HEK293 (cell line): ENCODE measurements at regions not wholly inside any gene's neighbourhood (a gene's known extent, or its start where the extent isn't known, plus 50 kb on each side); places are given as distances from the start of the nearest gene placed in this dataset.

Experiments used
- CTCF ChIA-PET: fragments of 350-600 bp; formaldehyde crosslinking; extraction: SDS; loops from one replicate; lab custom pipeline; 2021; ENCODE audit warnings: antibody characterized with exemption; lab: Yijun Ruan, JAX
- POLR2A ChIA-PET: fragments of 300-600 bp; formaldehyde crosslinking; extraction: SDS; loops from one replicate; lab custom pipeline; 2020; ENCODE audit warnings: antibody characterized with exemption, inconsistent platforms; lab: Yijun Ruan, JAX
- H3K27ac ChIP-seq: fragments of 200-500 bp; sonication (Bioruptor generic); 2 replicates; pipeline ENCODE4 v1.5.1; 2014; ENCODE audit warnings: low read depth, low read length, control low read depth, inconsistent platforms; ENCODE audit errors: extremely low read depth
- H3K36me3 ChIP-seq, 2 experiments: fragments of 200-500 bp in 1 of 2; sonication (Bioruptor generic) in 1 of 2; 1 replicate in 1 of 2; 2 replicates in 1 of 2; pipeline ENCODE4 v1.5.1; 2014 to 2017; ENCODE audit warnings: inconsistent platforms in 2 of 2, low read length in 2 of 2; ENCODE audit not compliant: control insufficient read depth in 2 of 2, insufficient read depth in 1 of 2
- H3K4me1 ChIP-seq: fragments of 200-500 bp; sonication (Bioruptor generic); 2 replicates; pipeline ENCODE4 v1.5.1; 2014; ENCODE audit warnings: mild to moderate bottlenecking, low read length, inconsistent platforms; ENCODE audit not compliant: control insufficient read depth, insufficient read depth
- H3K4me3 ChIP-seq: 2 replicates; pipeline ENCODE4 v1.5.1; 2011; ENCODE audit warnings: low read depth, mild to moderate bottlenecking, control low read depth, low read length, moderate library complexity
- H3K9me3 ChIP-seq: fragments of 200-500 bp; sonication (Bioruptor generic); 2 replicates; pipeline ENCODE4 v1.5.1; 2014; ENCODE audit warnings: low read depth, low read length, inconsistent platforms; ENCODE audit not compliant: control insufficient read depth, insufficient read depth
- EGR2 ChIP-seq: fragments of 450-650 bp; formaldehyde crosslinking; IDR thresholded peaks from 2 replicates; pipeline ENCODE4 v1.5.1; 2016; ENCODE audit warnings: low read depth, missing biosample characterization, missing genetic modification characterization
- HIC1 ChIP-seq: fragments of 450-650 bp; formaldehyde crosslinking; IDR thresholded peaks from 2 replicates; pipeline ENCODE4 v1.5.1; 2016; ENCODE audit warnings: missing biosample characterization, missing genetic modification characterization
- HOXD13 ChIP-seq: sonication (generic); formaldehyde crosslinking; IDR thresholded peaks from 2 replicates; pipeline ENCODE4 v1.8.0; 2022; ENCODE audit warnings: missing genetic modification reagents, borderline replicate concordance
- MYNN ChIP-seq: fragments of 450-650 bp; formaldehyde crosslinking; IDR thresholded peaks from 2 replicates; pipeline ENCODE4 v1.5.1; 2016; ENCODE audit warnings: missing biosample characterization, missing genetic modification characterization, borderline replicate concordance
- OVOL3 ChIP-seq: fragments of 450-650 bp; formaldehyde crosslinking; IDR thresholded peaks from 2 replicates; pipeline ENCODE4 v1.5.1; 2016; ENCODE audit warnings: missing biosample characterization, missing genetic modification characterization
- RBAK ChIP-seq: fragments of 450-650 bp; formaldehyde crosslinking; IDR thresholded peaks from 2 replicates; pipeline ENCODE4 v1.5.1; 2016; ENCODE audit warnings: missing biosample characterization, missing genetic modification characterization
- YY1 ChIP-seq: fragments of 450-650 bp; formaldehyde crosslinking; IDR thresholded peaks from 2 replicates; pipeline ENCODE4 v1.5.1; 2018; ENCODE audit warnings: missing biosample characterization, missing genetic modification characterization
- YY2 ChIP-seq: fragments of 450-650 bp; formaldehyde crosslinking; IDR thresholded peaks from 2 replicates; pipeline ENCODE4 v1.5.1; 2016; ENCODE audit warnings: missing biosample characterization, missing genetic modification characterization
- ZBTB21 ChIP-seq: fragments of 450-650 bp; formaldehyde crosslinking; IDR thresholded peaks from 2 replicates; pipeline ENCODE4 v1.5.1; 2017; ENCODE audit warnings: missing biosample characterization, missing genetic modification characterization
- ZBTB44 ChIP-seq: fragments of 450-650 bp; IDR thresholded peaks from 2 replicates; pipeline ENCODE4 v1.5.1; 2018; ENCODE audit warnings: missing biosample characterization, mild to moderate bottlenecking, missing genetic modification characterization
- ZBTB8A ChIP-seq: fragments of 450-650 bp; formaldehyde crosslinking; IDR thresholded peaks from 2 replicates; pipeline ENCODE4 v1.5.1; 2016; ENCODE audit warnings: missing biosample characterization, missing genetic modification characterization
- ZEB2 ChIP-seq: fragments of 450-650 bp; formaldehyde crosslinking; IDR thresholded peaks from 2 replicates; pipeline ENCODE4 v1.5.1; 2016; ENCODE audit warnings: missing biosample characterization, missing genetic modification characterization
- ZFP37 ChIP-seq: fragments of 450-650 bp; formaldehyde crosslinking; IDR thresholded peaks from 2 replicates; pipeline ENCODE4 v1.5.1; 2016; ENCODE audit warnings: missing biosample characterization, missing genetic modification characterization
- ZNF18 ChIP-seq: fragments of 450-650 bp; formaldehyde crosslinking; IDR thresholded peaks from 2 replicates; pipeline ENCODE4 v1.5.1; 2016; ENCODE audit warnings: missing biosample characterization, missing genetic modification characterization
- ZNF302 ChIP-seq: fragments of 450-650 bp; formaldehyde crosslinking; IDR thresholded peaks from 2 replicates; pipeline ENCODE4 v1.5.1; 2016; ENCODE audit warnings: missing biosample characterization, missing genetic modification characterization, low read depth
- ZNF398 ChIP-seq: fragments of 450-650 bp; formaldehyde crosslinking; IDR thresholded peaks from 2 replicates; pipeline ENCODE4 v1.5.1; 2017; ENCODE audit warnings: missing biosample characterization, missing genetic modification characterization
- ZNF433 ChIP-seq: fragments of 450-650 bp; formaldehyde crosslinking; IDR thresholded peaks from 2 replicates; pipeline ENCODE4 v1.5.1; 2016; ENCODE audit warnings: missing biosample characterization, missing genetic modification characterization, low read depth
- ZNF521 ChIP-seq: fragments of 450-650 bp; formaldehyde crosslinking; IDR thresholded peaks from 2 replicates; pipeline ENCODE4 v1.5.1; 2017; ENCODE audit warnings: missing biosample characterization, mild to moderate bottlenecking, missing genetic modification characterization
- ZNF571 ChIP-seq: fragments of 450-650 bp; formaldehyde crosslinking; IDR thresholded peaks from 2 replicates; pipeline ENCODE4 v1.5.0; 2017; ENCODE audit warnings: missing biosample characterization, missing genetic modification characterization
- ZNF600 ChIP-seq: fragments of 450-650 bp; formaldehyde crosslinking; IDR thresholded peaks from 2 replicates; pipeline ENCODE4 v1.5.1; 2016; ENCODE audit warnings: missing biosample characterization, missing genetic modification characterization
- ZNF610 ChIP-seq: fragments of 450-650 bp; formaldehyde crosslinking; IDR thresholded peaks from 2 replicates; pipeline ENCODE4 v1.5.1; 2016; ENCODE audit warnings: missing biosample characterization, missing genetic modification characterization, borderline replicate concordance
- ZNF645 ChIP-seq: fragments of 450-650 bp; formaldehyde crosslinking; IDR thresholded peaks from 2 replicates; pipeline ENCODE4; 2016; ENCODE audit warnings: missing biosample characterization, missing genetic modification characterization
- ZNF670 ChIP-seq: fragments of 450-650 bp; formaldehyde crosslinking; IDR thresholded peaks from 2 replicates; pipeline ENCODE4 v1.5.1; 2016; ENCODE audit warnings: missing biosample characterization, missing genetic modification characterization, low read depth
- ZNF837 ChIP-seq: fragments of 450-650 bp; formaldehyde crosslinking; IDR thresholded peaks from 2 replicates; pipeline ENCODE4 v1.5.1; 2016; ENCODE audit warnings: missing biosample characterization, missing genetic modification characterization
- ZSCAN23 ChIP-seq: fragments of 450-650 bp; formaldehyde crosslinking; IDR thresholded peaks from 2 replicates; pipeline ENCODE4 v1.5.1; 2016; ENCODE audit warnings: missing biosample characterization, missing genetic modification characterization
- ZSCAN4 ChIP-seq: fragments of 450-650 bp; formaldehyde crosslinking; IDR thresholded peaks from 2 replicates; pipeline ENCODE4 v1.5.1; 2017; ENCODE audit warnings: missing biosample characterization, missing genetic modification characterization

- CTCF ChIA-PET = no interaction called here
- Histone ChIP-seq H3K4me3 (no peak overlapping the region), H3K9me3 (no peaks in the 10 kb centered on the region), H3K4me1 (no peaks in the 10 kb centered on the region), H3K36me3 (no peaks in the 10 kb centered on the region), H3K27ac (no peak overlapping the region)
- no peak for TF ChIP-seq YY2 (tag by site-specific recombination)
- no peak for TF ChIP-seq ZFP37 (tag by site-specific recombination)
- no peak for TF ChIP-seq HIC1 (tag by site-specific recombination)
- no peak for TF ChIP-seq RBAK (tag by site-specific recombination)
- TF ChIP-seq ZNF610 (tag by site-specific recombination) = no peak
- no peak for TF ChIP-seq ZNF521 (tag by site-specific recombination)
- no peak for TF ChIP-seq ZNF433 (tag by site-specific recombination)
- TF ChIP-seq ZBTB21 (tag by site-specific recombination) = no peak
- TF ChIP-seq ZEB2 (tag by site-specific recombination) = no peak
- no peak for TF ChIP-seq ZSCAN4
- no peak for TF ChIP-seq ZNF670 (tag by site-specific recombination)
- no peak for TF ChIP-seq ZNF645 (tag by site-specific recombination)
- no peak for TF ChIP-seq ZNF837 (tag by site-specific recombination)
- TF ChIP-seq YY1 (tag by site-specific recombination) = no peak
- TF ChIP-seq ZNF302 (tag by site-specific recombination) = no peak
- TF ChIP-seq, all 188 proteins: peak for 0
- POLR2A ChIA-PET = no interaction called here
Measured at GRCh38 chr14:87652278-87652677, 340.7 kb downstream of the GALC start.

GRCh38 chr14:87644689-87645088 lies 348.3 kb downstream of the GALC start:
- ChIA-PET POLR2A (no interaction called here), CTCF (interaction anchor here (0.6 kb wide), 1 partner anchor 1311 kb away, joined by 3 read pairs; no protein-coding TSS in a partner anchor)
- TF ChIP-seq ZBTB8A (tag by site-specific recombination) (no peak), HOXD13 (CRISPR knock-in tag) (no peak), ZNF398 (tag by site-specific recombination) (no peak), MYNN (tag by site-specific recombination) (no peak), ZNF600 (tag by site-specific recombination) (no peak), ZSCAN23 (tag by site-specific recombination) (no peak), ZNF18 (tag by site-specific recombination) (no peak), OVOL3 (tag by site-specific recombination) (no peak), ZBTB44 (tag by site-specific recombination) (no peak), ZNF571 (no peak), EGR2 (tag by site-specific recombination) (no peak)

More at GRCh38 chr14:87644689-87645088, 348.3 kb downstream of the GALC start:
- Histone ChIP-seq H3K9me3 (no peaks in the 10 kb centered on the region), H3K36me3 (no peaks in the 10 kb centered on the region), H3K4me3 (no peak overlapping the region), H3K4me1 (no peaks in the 10 kb centered on the region), H3K27ac (no peak overlapping the region)
